ENCODE measurements at regions not wholly inside any gene's neighbourhood (a gene's known extent, or its start where the extent isn't known, plus 50 kb on each side); places are given as distances from the start of the nearest gene placed in this dataset.

- TF ChIP-seq REST (IDR thresholded peaks at IDR 0.05; ENCODE audit: insufficient read depth in 1 of 2, low read depth in 2 of 2, low read length in 2 of 2) (no peak), TAF1 (IDR thresholded peaks at IDR 0.05; ENCODE audit: borderline replicate concordance, insufficient read depth, low read length) (no peak), POLR2AphosphoS5 (IDR thresholded peaks at IDR 0.05; ENCODE audit: low read depth, low read length) (no peak), FOXP2 (optimal IDR thresholded peaks at IDR 0.05; ENCODE audit: borderline replicate concordance, extremely low read depth, extremely low read length, insufficient read depth) (no peak), SIN3A (IDR thresholded peaks at IDR 0.05; ENCODE audit: borderline replicate concordance, insufficient read depth, low read length) (no peak)
Measured at GRCh38 chr1:216881695-216882094, 158.5 kb upstream of the ESRRG start.

Data from PFSK-1 (cell line).